ENCODE measurements at regions not wholly inside any gene's neighbourhood (a gene's known extent, or its start where the extent isn't known, plus 50 kb on each side); places are given as distances from the start of the nearest gene placed in this dataset.

DNA sequence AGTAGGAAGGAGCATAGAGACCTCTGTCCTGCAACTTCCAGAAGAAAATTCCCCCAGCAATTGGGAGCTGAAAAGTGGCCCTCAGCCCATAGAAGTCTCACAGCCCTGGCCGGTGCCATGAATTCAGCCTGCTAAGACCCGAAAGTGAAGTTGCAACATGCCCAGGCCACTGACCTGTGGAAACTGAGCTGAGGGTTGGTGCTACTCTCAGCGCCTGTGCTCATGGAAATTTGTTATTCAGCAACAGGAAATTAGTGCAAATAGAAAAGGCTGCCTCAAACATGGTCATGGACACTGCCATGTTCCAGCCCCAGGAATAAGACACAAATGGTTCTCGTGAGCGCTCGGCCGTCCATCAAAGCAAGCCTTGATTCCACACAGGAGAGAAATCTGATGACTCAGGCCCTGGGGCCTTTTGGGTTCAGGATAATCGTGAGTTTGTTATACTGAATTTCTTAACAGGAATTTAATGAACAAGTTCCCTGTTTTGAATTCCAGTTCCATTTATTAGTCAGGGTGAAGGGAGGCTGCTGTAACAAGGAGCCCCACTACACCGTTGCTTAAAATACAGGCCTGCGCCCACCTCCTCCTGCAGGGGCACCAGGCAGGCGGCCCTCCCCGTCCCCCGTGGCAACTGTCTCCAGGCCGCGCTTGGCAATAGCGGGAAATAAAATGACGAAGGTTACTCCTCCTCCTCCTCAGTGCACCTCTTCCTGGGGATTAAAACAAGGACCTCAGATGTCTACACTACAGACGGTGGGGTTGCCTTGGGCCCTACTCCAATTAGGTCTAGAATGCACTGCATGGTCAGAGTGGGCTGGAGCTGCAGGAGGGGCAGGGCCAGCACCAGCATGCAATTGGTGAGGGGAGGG, 152.9 kb downstream of the ERMARD start:
- DNase-seq (ENCODE audit: low read depth, low spot score), result no peak
- Histone ChIP-seq H3K9ac (ENCODE audit: insufficient read length, low read depth) (no peak overlapping the region), H3K9me3 (ENCODE audit: insufficient read depth, low read length) (no peaks in the 10 kb centered on the region), H3K36me3 (ENCODE audit: insufficient read depth, insufficient read length, low read length) (no peaks in the 10 kb centered on the region), H3K27me3 (ENCODE audit: insufficient read depth, insufficient read length) (no peaks in the 10 kb centered on the region), H3K4me3 (ENCODE audit: insufficient read length, low read depth) (no peak overlapping the region), H3K4me1 (ENCODE audit: insufficient read depth, insufficient read length) (no peaks in the 10 kb centered on the region)
- TF ChIP-seq YY1 (IDR thresholded peaks at IDR 0.05; ENCODE audit: insufficient read depth, insufficient read length), result no peak
- no peak for TF ChIP-seq SUZ12 (IDR thresholded peaks at IDR 0.05; ENCODE audit: extremely low read depth, insufficient read depth, insufficient read length)

DNA sequence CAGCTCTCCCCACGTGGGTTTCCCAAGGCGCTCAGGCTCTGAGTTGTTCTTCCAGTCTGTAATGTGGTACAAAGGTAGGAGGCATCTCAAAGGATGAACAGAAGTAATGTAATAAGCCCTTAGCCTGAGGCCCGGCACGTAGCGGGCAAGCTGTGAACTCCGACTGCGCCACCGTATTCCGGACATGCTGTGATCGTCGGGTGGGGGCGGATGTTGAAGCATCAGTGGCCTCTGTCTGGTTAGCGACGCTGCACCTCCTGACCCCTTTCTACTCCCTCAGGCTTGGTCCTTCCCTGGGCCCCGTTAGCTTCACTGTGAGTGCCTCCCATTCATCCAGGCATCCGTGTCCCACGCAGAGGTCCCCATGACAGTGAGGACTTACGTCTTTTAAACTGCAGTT, 151.7 kb downstream of the ERMARD start:
- Histone ChIP-seq H3K4me1 (ENCODE audit: insufficient read depth, insufficient read length) (no peaks in the 10 kb centered on the region), H3K4me3 (ENCODE audit: insufficient read length, low read depth) (no peak overlapping the region), H3K9ac (ENCODE audit: insufficient read length, low read depth) (no peak overlapping the region), H3K36me3 (ENCODE audit: insufficient read depth, insufficient read length, low read length) (no peaks in the 10 kb centered on the region), H3K9me3 (ENCODE audit: insufficient read depth, low read length) (no peaks in the 10 kb centered on the region), H3K27me3 (ENCODE audit: insufficient read depth, insufficient read length) (no peaks in the 10 kb centered on the region)
- no peak for DNase-seq (ENCODE audit: low read depth, low spot score)
- no peak for TF ChIP-seq ZNF274 (IDR thresholded peaks at IDR 0.05; ENCODE audit: low read depth, low read length)
- no peak for TF ChIP-seq SUZ12 (IDR thresholded peaks at IDR 0.05; ENCODE audit: extremely low read depth, insufficient read depth, insufficient read length)
- TF ChIP-seq YY1 (IDR thresholded peaks at IDR 0.05; ENCODE audit: insufficient read depth, insufficient read length), result no peak

DNA sequence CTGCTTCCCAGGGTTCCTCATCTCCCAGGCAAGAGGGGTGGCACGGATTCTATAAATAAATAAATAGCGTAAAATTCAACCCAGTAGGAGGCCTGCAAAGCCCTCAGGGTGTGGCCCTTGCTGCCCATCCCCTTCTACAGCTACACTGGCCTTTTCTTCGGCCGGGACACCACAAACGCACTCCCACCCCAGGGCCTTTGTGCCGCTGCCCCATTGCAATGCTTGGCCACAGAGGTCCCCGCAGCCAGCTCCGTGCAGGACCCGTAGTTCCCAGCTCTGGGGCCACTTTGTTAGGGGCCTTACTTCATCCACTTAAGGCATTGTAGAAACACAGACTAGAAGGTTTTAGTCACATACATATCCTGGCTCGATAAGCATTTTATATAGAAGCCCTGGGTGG, 151.2 kb downstream of the ERMARD start:
- no peak overlapping the region for H3K9ac ChIP-seq (ENCODE audit: insufficient read length, low read depth)
- no peaks in the 10 kb centered on the region for H3K36me3 ChIP-seq (ENCODE audit: insufficient read depth, insufficient read length, low read length)
- no peaks in the 10 kb centered on the region for H3K9me3 ChIP-seq (ENCODE audit: insufficient read depth, low read length)
- H3K4me1 ChIP-seq (ENCODE audit: insufficient read depth, insufficient read length), result no peaks in the 10 kb centered on the region
- no peaks in the 10 kb centered on the region for H3K27me3 ChIP-seq (ENCODE audit: insufficient read depth, insufficient read length)
- TF ChIP-seq ZNF274 (IDR thresholded peaks at IDR 0.05; ENCODE audit: low read depth, low read length), result no peak
- TF ChIP-seq YY1 (IDR thresholded peaks at IDR 0.05; ENCODE audit: insufficient read depth, insufficient read length), result no peak
- no peak for TF ChIP-seq SUZ12 (IDR thresholded peaks at IDR 0.05; ENCODE audit: extremely low read depth, insufficient read depth, insufficient read length)
- no peak for DNase-seq (ENCODE audit: low read depth, low spot score)
- H3K4me3 ChIP-seq (ENCODE audit: insufficient read length, low read depth), result no peak overlapping the region

DNA sequence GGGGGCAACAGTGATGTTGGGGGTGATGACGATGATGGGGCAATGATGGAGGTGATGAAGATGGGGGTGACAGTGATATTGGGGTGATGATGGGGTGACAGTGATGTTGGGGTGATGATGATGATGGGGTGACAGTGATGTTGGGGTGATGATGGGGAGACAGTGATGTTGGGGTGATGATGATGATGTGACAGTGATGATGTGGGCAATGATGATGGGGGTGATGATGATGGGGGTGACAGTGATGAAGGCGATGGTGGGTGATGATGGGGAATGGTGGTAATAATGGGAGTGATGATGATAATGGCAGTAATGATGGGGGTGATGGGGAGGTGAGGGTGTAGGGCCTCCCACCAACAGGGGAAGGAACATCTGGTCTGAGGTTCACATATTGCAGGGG, 150.6 kb downstream of the ERMARD start:
- Histone ChIP-seq H3K36me3 (ENCODE audit: insufficient read depth, insufficient read length, low read length) (no peaks in the 10 kb centered on the region), H3K9ac (ENCODE audit: insufficient read length, low read depth) (no peak overlapping the region), H3K9me3 (ENCODE audit: insufficient read depth, low read length) (no peaks in the 10 kb centered on the region), H3K4me1 (ENCODE audit: insufficient read depth, insufficient read length) (no peaks in the 10 kb centered on the region), H3K27me3 (ENCODE audit: insufficient read depth, insufficient read length) (no peaks in the 10 kb centered on the region), H3K4me3 (ENCODE audit: insufficient read length, low read depth) (no peak overlapping the region)
- no peak for DNase-seq (ENCODE audit: low read depth, low spot score)
- TF ChIP-seq SUZ12 (IDR thresholded peaks at IDR 0.05; ENCODE audit: extremely low read depth, insufficient read depth, insufficient read length) (no peak), YY1 (IDR thresholded peaks at IDR 0.05; ENCODE audit: insufficient read depth, insufficient read length) (no peak), ZNF274 (IDR thresholded peaks at IDR 0.05; ENCODE audit: low read depth, low read length) (no peak)

DNA sequence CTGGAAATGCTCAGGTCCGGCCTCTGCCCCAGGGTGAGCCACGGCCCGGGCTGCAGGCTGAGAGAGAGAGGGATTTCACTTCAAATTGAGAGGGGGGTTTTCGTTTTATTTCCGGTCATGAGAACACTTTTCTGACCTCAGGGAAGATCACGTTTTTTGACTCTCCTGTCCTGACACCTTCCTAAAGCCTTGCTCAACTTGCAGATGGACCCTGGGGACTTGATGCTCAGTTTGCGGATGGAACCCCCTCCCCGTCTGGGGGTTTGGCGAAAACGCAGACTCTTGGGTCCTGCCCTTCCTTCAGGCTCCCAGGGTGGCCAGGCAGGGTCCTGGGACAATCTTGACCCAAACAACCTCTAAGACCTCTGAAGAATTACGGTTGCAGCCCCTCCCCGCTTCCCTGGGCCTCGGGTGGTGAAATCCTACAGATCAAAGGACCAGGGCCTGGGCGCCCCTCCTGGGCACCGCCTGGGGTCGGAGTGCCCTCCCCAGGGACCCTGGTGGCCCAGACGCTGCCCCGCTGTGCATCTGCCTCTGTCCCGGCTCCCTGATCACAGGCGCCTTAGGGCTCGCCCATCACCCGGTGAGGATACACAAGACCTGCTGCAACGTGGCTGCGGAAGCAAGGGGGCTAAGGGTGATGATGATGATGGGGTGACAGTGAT, 148.2 kb downstream of the ERMARD start:
- TF ChIP-seq ZNF274 (IDR thresholded peaks at IDR 0.05; ENCODE audit: low read depth, low read length) (no peak), YY1 (IDR thresholded peaks at IDR 0.05; ENCODE audit: insufficient read depth, insufficient read length) (no peak), SUZ12 (IDR thresholded peaks at IDR 0.05; ENCODE audit: extremely low read depth, insufficient read depth, insufficient read length) (no peak)
- H3K9me3 ChIP-seq (ENCODE audit: insufficient read depth, low read length), result no peaks in the 10 kb centered on the region
- H3K9ac ChIP-seq (ENCODE audit: insufficient read length, low read depth), result no peak overlapping the region
- H3K4me3 ChIP-seq (ENCODE audit: insufficient read length, low read depth), result no peak overlapping the region
- DNase-seq (ENCODE audit: low read depth, low spot score), result no peak
- H3K36me3 ChIP-seq (ENCODE audit: insufficient read depth, insufficient read length, low read length), result no peaks in the 10 kb centered on the region
- no peaks in the 10 kb centered on the region for H3K27me3 ChIP-seq (ENCODE audit: insufficient read depth, insufficient read length)
- no peaks in the 10 kb centered on the region for H3K4me1 ChIP-seq (ENCODE audit: insufficient read depth, insufficient read length)

DNA sequence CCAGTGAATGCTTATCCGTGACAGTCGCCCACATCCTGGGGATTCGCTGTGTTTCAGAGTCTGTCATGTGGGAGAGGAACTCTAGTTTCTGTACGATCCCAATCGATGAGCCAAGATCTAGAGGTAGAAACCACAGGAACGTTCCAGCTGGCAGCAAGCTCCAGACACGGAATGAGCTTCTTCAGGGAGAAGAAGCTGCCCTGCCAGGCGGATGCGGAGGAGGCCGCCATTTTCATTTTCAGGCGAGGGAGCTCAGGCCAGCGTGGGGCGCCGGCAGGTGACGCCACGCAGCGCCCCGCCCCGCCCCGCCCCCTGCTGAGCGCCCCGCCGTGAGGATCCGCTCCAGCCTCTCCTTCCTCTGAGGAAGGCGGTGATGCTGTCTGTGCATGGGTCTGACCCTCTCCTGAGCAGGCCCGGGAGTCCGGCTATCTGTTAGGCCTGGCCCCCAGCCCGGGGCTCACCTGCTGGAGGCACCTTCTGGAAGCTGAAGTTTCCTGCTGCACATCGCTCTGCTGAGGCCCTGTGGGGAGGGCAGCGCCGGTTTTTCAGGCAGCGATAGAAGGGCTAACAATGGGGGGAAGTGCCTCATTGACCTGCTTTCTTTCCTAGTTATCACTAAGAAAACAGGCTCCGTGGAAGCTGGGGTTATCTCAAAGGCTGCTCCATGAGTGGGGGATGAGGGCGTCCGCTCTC, 147.5 kb downstream of the ERMARD start:
- TF ChIP-seq SUZ12 (IDR thresholded peaks at IDR 0.05; ENCODE audit: extremely low read depth, insufficient read depth, insufficient read length) (no peak), ZNF274 (IDR thresholded peaks at IDR 0.05; ENCODE audit: low read depth, low read length) (no peak)
- Histone ChIP-seq H3K4me1 (ENCODE audit: insufficient read depth, insufficient read length) (no peaks in the 10 kb centered on the region), H3K4me3 (ENCODE audit: insufficient read length, low read depth) (no peak overlapping the region)

More for the DNA sequence above, 147.5 kb downstream of the ERMARD start:
- H3K9ac ChIP-seq (ENCODE audit: insufficient read length, low read depth), result no peak overlapping the region
- DNase-seq (ENCODE audit: low read depth, low spot score), result no peak
- H3K27me3 ChIP-seq (ENCODE audit: insufficient read depth, insufficient read length), result no peaks in the 10 kb centered on the region
- no peaks in the 10 kb centered on the region for H3K36me3 ChIP-seq (ENCODE audit: insufficient read depth, insufficient read length, low read length)
- H3K9me3 ChIP-seq (ENCODE audit: insufficient read depth, low read length), result no peaks in the 10 kb centered on the region

Measured in NT2/D1 (cell line).